Fibroblast of peridontal ligament (primary cell): ENCODE measurements at regions not wholly inside any gene's neighbourhood (a gene's known extent, or its start where the extent isn't known, plus 50 kb on each side); places are given as distances from the start of the nearest gene placed in this dataset.
A peak's percentile ranks its signal among the peaks of the same experiment; 100 is the strongest.

Experiments used
- DNase-seq: peaks from one replicate; pipeline ENCODE4 v3.0.0-alpha.2; 2010; ENCODE audit errors: extremely low read depth

GRCh38 chr12:79534029-79534867 is 156.5 kb downstream of the PAWR start:
- DNase-seq, result no peak

GRCh38 chr12:79532907-79533288 is 157.9 kb downstream of the PAWR start:
- no peak for DNase-seq

- peak; percentile 23 for DNase-seq
Observed at GRCh38 chr12:79531518-79531917, 159.2 kb downstream of the PAWR start.

GRCh38 chr12:79527473-79527872 is 163.3 kb downstream of the PAWR start:
- DNase-seq, result no peak

- DNase-seq, result no peak
Observed at GRCh38 chr12:79525357-79525756, 165.4 kb downstream of the PAWR start.

DNA sequence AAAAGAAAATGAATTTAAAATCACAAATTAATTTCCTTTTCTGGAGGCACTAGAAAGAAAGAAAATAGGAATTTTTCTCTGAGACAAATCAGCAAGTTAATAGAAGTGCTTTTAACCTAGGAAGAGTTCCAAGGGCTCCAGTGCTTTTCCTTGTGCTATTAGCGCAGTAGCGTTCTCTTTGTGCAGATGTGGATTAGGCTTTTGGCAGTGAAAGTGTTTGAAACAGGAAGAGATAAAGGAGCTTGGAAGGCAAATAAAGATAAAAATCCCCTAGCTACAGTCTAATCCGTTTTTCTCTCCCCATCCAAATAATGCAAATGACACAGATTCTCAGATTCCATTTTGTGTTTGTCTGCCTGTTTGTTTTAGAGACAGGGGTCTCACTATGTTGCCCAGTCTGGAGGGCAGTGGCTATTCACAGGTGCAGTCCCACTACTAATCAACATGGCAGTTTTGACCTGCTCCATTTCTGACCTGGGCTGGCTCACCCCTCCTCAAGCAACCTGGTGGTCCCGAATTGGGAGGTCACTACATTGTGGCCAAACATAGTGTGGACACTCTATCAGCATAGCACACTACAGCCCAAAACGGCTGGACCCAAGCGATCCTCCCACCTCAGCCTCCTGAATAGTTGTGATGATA is 166.1 kb downstream of the PAWR start:
- DNase-seq, result no peak

DNA sequence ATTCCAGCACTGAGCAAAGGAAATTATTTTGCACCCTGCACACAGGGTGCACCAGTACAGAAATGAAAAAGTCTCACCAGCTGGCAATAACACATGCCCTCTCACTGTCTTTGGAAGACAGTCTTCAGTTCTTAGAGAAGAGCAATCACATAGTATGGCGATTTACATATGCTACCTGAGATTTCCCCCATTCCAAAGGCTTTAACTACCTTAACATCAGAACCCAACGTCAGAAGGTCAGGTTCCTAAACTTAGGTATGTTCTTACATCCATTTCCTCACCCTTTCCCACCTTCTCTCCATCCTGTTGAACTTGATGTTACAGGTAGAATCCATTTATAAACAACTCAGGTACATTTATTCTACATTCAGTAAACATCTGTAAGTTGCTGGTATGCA is 167.8 kb downstream of the PAWR start:
- DNase-seq, result no peak

DNA sequence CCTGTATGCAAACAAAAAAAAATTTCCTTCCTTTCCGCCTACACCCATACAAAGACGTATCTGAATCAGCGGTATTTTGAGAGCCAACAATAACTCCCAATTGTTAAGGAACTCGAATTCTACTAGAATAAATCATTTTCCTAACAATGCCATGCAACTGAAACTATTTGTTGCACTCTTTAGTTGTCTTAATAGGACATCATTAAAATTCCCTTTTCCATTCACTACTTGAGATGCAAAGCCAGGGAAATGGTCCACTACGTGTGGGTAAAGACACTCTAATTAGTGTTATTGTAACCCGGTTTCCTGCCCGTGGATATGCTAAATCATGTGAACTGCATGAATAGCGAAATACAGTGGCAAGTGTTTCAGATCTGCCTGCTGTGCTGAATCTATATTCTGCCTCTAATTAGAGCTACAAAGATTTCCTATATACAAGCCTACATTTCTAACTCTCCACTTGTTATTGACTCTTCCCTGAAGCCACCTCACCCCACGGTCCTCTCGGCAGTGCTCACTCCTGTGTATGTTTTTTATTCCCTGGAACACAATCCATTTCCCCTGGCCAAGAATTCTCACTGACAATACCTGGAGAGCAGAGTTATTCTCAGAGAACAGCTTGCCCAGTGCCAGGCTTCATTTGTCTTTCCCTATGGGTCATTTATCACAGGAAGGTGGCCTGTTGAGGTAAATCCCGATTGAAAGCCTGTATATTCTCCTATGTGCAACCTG is 168.3 kb downstream of the PAWR start:
- DNase-seq, result no peak

DNA sequence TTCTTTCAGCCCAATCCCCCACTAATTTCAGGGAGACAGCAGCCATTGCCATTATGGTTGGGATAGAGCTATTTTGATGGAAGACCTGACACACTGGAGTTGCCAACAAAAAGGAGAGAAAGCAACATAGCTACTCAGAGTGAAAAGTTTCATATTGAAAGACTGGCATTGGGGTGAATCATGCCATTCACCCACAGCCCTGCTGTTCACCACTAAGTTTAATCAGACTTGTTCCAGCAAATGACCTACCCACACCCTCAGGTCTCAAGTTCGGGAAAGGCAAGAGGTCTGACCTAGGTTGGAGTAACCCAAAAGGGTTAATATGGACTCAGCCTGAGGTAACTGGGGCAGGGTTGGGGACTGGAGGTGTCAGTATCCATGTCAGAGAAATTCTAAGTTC is 169.2 kb downstream of the PAWR start:
- DNase-seq, result no peak

GRCh38 chr12:79517363-79517762 is 173.4 kb downstream of the PAWR start:
- no peak for DNase-seq

DNA sequence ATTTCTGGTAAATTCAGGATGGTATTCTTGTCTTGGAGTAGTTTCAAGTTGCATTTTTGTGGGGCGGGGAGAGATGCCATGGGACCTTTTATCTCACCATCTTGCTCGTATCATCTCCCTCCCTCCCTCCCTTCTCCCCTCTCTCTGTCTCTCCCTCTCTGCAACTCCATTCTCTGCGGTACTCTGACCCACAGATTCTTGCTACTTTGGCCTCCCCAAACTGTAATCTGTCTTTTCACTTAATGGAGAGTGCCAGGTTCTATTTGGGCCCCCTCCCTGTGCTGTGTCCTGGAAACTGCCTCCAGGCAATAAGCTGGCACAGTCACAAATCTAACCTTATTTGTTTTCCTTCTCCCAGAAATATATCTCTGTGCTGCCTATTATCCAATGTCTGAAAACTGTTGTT is 175.2 kb downstream of the PAWR start:
- no peak for DNase-seq

- peak; percentile 17 for DNase-seq
Observed at GRCh38 chr12:79514730-79515529, 175.8 kb downstream of the PAWR start.

- DNase-seq, result no peak
Observed at GRCh38 chr12:79512068-79512467, 178.7 kb downstream of the PAWR start.

DNA sequence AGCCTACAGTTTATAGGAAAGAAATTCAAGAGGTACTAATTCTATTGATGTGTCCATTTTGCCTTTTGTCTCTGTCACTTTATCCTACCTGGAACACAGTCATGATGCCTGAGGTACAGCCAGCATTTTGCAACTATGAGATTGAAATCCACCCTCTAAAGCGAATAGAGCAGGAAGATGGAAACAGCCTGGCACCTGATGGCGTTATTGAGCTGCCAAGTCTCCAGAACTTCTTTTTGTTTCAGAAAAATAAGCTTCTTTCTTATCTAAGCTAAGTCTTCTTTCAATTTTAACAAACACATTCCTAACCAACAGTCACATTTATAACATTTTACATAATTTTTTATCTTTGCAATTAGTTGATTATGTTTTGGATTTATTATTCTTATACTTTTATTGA is 182.1 kb downstream of the PAWR start:
- no peak for DNase-seq
